NT2/D1 (cell line): ENCODE measurements at regions not wholly inside any gene's neighbourhood (a gene's known extent, or its start where the extent isn't known, plus 50 kb on each side); places are given as distances from the start of the nearest gene placed in this dataset.

Experiments used
- DNase-seq: peaks from one replicate; pipeline ENCODE4 v3.0.0-alpha.2; 2011; ENCODE audit warnings: low read depth, low spot score
- H3K27me3 ChIP-seq: 2 replicates; pipeline ENCODE4 v1.6.0; 2011; ENCODE audit warnings: mild to moderate bottlenecking; ENCODE audit not compliant: insufficient read length, insufficient read depth
- H3K36me3 ChIP-seq: 2 replicates; pipeline ENCODE4 v1.6.1; 2011; ENCODE audit warnings: mild to moderate bottlenecking, low read length, mixed read lengths; ENCODE audit not compliant: insufficient read depth, insufficient read length
- H3K4me1 ChIP-seq: 2 replicates; pipeline ENCODE4 v1.5.1; 2011; ENCODE audit not compliant: insufficient read depth, insufficient read length
- H3K4me3 ChIP-seq: 2 replicates; pipeline ENCODE4 v1.5.1; 2011; ENCODE audit warnings: low read depth; ENCODE audit not compliant: insufficient read length
- H3K9ac ChIP-seq: 2 replicates; pipeline ENCODE4 v1.6.0; 2011; ENCODE audit warnings: low read depth; ENCODE audit not compliant: insufficient read length
- H3K9me3 ChIP-seq: 2 replicates; pipeline ENCODE4 v1.5.1; 2011; ENCODE audit warnings: mild to moderate bottlenecking, low read length; ENCODE audit not compliant: insufficient read depth
- SUZ12 ChIP-seq: IDR thresholded peaks from 2 replicates; pipeline ENCODE4 v1.6.1; 2011; ENCODE audit not compliant: insufficient read length, insufficient read depth; ENCODE audit errors: extremely low read depth
- YY1 ChIP-seq: IDR thresholded peaks from 2 replicates; pipeline ENCODE4 v1.6.1; 2011; ENCODE audit not compliant: insufficient read length, insufficient read depth
- ZNF274 ChIP-seq: IDR thresholded peaks from 2 replicates; pipeline ENCODE4 v1.6.1; 2011; ENCODE audit warnings: mild to moderate bottlenecking, low read depth, low read length

DNA sequence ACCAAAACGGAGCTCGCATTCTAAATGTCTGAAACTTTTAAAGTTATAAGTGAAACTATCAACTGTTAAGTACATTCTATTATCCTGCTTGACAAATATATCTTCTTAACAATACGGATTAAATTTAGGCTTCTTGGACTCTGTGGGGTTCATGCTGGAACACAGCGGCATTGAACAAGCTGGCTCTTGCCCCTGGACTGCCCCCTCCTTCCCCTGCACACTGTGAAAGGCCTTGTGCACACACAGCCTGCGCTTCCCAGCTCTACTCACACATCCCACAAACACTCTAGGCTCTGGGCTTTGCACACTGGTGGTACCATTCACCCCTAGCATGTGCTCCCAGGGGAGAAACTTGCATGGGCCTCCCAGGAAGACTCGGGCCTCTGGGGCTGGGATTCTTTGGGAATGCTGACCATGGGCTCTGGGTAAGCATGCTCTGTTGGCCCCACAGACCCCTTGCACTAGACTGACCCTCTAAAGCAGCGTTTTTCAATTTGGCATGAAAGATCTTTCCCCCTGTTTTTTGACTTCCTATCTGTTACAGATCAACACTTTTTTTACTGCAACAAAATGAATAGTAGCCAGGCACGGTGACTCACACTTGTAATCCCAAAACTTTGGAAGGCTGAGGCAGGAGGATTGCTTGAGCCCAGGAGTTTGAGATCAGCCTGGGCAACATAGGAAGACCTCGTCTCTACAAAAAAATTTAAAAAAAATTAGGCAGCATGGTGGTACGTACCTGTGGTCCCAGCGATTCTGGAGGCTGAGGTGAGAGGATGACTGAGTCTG lies 96.2 kb upstream of the CPM start:
- no peaks in the 10 kb centered on the region for H3K4me1 ChIP-seq
- no peaks in the 10 kb centered on the region for H3K36me3 ChIP-seq
- no peak overlapping the region for H3K9ac ChIP-seq
- H3K27me3 ChIP-seq: no peaks in the 10 kb centered on the region
- no peaks in the 10 kb centered on the region for H3K9me3 ChIP-seq
- DNase-seq: no peak
- TF ChIP-seq SUZ12 (no peak), YY1 (no peak), ZNF274 (no peak)
- H3K4me3 ChIP-seq: no peak overlapping the region

DNA sequence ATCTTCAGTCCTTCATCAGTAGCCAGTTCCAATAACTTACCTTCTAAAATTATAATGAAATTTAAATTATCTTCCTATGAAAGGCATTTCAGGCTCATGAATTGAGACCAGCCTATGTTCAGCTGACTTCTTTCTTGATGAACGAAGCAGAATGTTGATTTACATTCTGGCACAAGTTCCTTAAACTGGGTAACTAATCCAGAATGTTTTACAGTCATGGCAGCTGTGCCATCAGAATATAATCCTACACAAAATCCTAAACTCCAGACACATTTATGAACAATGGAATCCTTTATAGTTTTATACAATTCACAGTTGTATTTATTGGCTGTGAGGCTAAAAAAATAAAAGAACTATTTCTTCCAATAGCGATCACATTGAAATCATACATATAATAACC lies 97.3 kb upstream of the CPM start:
- no peak overlapping the region for H3K9ac ChIP-seq
- no peaks in the 10 kb centered on the region for H3K4me1 ChIP-seq
- H3K4me3 ChIP-seq: no peak overlapping the region
- no peak for TF ChIP-seq ZNF274
- TF ChIP-seq SUZ12: no peak
- no peak for TF ChIP-seq YY1
- no peaks in the 10 kb centered on the region for H3K9me3 ChIP-seq
- H3K27me3 ChIP-seq: no peaks in the 10 kb centered on the region
- H3K36me3 ChIP-seq: no peaks in the 10 kb centered on the region
- DNase-seq: no peak

DNA sequence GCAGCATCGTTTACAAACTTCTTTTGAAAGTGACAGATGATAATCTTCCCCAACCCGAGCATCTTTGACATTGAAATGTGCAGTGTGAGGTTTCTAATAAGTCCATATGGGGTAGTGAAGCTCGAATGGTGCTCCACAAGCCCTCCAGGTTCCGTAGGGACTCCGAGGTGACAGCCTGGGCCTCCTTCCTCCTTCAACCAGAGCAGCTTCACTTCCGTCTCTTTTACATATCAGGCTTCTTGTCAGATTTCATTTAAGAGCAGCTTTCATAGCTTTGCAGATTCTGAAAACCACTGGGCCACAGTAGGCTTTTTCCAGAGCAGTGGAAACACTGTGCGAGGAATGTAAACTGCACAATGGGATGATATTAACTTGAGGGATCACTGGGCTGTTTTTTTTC lies 103.6 kb upstream of the CPM start:
- DNase-seq: no peak

DNA sequence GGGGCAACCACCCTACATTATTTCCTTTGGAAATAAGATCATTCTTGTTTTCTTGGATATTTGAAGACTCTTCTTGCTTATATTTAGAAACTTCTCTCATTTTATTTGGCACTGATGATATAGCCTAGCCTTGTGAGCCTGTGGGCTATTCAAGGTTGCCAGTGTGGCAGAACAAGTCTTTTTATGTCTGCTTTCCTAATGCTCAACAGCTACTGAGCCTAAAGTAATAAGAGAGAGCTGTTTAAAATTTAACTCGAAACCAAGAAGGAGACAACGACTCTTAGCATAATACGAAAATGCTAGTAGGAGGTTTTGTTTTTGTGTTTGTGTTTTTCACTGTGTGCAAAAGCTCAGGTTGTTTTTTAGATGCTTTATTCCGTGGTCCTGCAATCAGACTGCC lies 104.0 kb upstream of the CPM start:
- Histone ChIP-seq H3K9me3 (no peaks in the 10 kb centered on the region), H3K27me3 (no peaks in the 10 kb centered on the region), H3K4me1 (no peaks in the 10 kb centered on the region), H3K4me3 (no peak overlapping the region), H3K36me3 (no peaks in the 10 kb centered on the region), H3K9ac (no peak overlapping the region)
- TF ChIP-seq ZNF274 (no peak), YY1 (no peak), SUZ12 (no peak)
- no peak for DNase-seq

More for the DNA sequence above, 103.6 kb upstream of the CPM start:
- H3K4me3 ChIP-seq: no peak overlapping the region
- no peak overlapping the region for H3K9ac ChIP-seq
- H3K27me3 ChIP-seq: no peaks in the 10 kb centered on the region
- TF ChIP-seq ZNF274 (no peak), YY1 (no peak), SUZ12 (no peak)
- H3K9me3 ChIP-seq: no peaks in the 10 kb centered on the region
- no peaks in the 10 kb centered on the region for H3K36me3 ChIP-seq
- H3K4me1 ChIP-seq: no peaks in the 10 kb centered on the region

DNA sequence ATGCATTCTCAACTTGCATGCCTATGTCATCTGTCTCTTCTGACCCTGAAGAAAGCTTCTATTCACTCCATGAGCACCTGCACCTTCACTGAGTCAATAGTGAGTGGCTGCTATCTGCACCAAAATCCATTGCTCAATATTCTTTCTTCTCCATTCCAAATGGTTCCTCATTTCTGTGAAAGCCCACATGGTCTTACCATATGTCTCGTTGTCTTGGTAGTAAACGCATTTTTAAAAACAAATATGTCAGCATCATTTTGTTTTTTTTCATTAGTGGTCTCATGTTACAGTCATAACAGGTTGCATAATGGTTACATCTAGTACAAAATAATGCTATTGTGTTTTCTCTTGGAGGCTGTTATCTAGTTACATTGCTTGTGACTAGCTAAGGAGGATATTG lies 106.9 kb upstream of the CPM start:
- no peak for TF ChIP-seq SUZ12
- no peak for TF ChIP-seq YY1
- no peak for TF ChIP-seq ZNF274
- Histone ChIP-seq H3K27me3 (no peaks in the 10 kb centered on the region), H3K9ac (no peak overlapping the region), H3K4me1 (peaks cover 3% of the 10 kb centered on the region), H3K36me3 (no peaks in the 10 kb centered on the region), H3K4me3 (no peak overlapping the region), H3K9me3 (no peaks in the 10 kb centered on the region)
- DNase-seq: no peak

DNA sequence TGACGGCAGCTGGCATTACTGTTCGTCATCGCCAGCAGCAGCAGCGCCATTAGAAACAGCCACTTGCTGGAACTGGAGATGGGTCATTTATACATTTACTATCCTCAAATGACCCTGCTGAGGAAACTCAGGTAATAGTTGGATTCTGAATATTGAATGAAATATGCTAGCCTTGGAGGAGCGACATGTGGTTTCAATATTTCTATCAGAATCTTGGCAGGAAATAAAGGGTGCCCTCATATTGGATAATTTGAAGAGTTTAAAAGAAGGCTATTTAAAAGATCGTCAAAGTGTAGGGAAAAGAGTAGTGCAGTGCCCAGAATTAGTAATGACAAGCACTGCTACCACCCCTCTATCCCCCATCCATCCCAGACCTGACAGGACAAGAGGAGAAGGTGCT lies 109.6 kb upstream of the CPM start:
- no peak overlapping the region for H3K4me3 ChIP-seq
- no peak overlapping the region for H3K9ac ChIP-seq
- peaks cover 10% of the 10 kb centered on the region for H3K4me1 ChIP-seq
- no peak for DNase-seq
- TF ChIP-seq YY1 (no peak), ZNF274 (no peak), SUZ12 (no peak)
- H3K27me3 ChIP-seq: no peaks in the 10 kb centered on the region
- H3K36me3 ChIP-seq: no peaks in the 10 kb centered on the region
- no peaks in the 10 kb centered on the region for H3K9me3 ChIP-seq

DNA sequence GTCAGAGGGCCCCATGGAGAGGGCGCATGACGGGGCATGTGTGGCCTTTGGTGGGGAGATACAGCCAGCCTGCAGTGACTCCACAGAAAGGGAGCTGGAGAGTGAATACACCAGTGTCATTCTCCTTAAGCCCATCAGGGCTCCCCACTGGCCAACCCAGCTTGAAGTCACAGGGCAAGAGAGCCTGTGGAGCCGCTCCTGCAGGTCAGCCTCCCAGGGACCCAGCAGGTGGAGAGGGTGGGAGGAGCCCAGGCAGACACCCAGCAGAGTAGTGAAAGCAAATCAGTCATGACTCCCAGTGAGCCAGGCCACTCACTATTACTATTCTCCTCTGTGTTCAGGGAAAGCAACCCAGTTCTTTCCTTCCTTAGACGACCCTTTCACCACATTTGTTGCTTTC lies 110.0 kb upstream of the CPM start:
- no peak for TF ChIP-seq YY1
- TF ChIP-seq SUZ12: no peak
- TF ChIP-seq ZNF274: no peak
- H3K4me3 ChIP-seq: no peak overlapping the region
- H3K36me3 ChIP-seq: no peaks in the 10 kb centered on the region
- H3K9ac ChIP-seq: no peak overlapping the region
- H3K9me3 ChIP-seq: no peaks in the 10 kb centered on the region
- H3K4me1 ChIP-seq: peaks cover 10% of the 10 kb centered on the region
- no peaks in the 10 kb centered on the region for H3K27me3 ChIP-seq
- DNase-seq: no peak

DNA sequence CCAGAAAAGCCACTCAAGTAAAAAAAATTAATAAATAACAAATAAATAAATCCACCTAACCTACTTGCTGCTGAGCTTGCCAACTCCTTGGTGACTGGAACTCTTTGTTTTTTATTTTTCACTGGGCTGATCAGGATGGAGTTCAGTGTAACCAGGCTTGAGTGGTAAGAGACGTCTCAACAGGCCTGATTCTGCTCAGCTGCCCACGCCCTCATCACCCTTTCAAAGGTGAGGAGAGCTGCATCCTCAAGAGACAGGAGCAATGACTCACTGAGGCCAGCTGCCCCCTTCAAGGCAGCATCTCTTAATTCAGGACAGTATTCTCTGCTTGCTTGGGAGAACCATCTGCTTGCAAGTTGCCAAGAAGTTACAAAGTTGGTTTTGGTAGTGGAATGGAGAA lies 111.9 kb upstream of the CPM start:
- no peaks in the 10 kb centered on the region for H3K27me3 ChIP-seq
- no peak overlapping the region for H3K4me3 ChIP-seq
- DNase-seq: no peak
- no peak for TF ChIP-seq YY1
- TF ChIP-seq ZNF274: no peak
- no peak for TF ChIP-seq SUZ12
- H3K4me1 ChIP-seq: peaks cover 10% of the 10 kb centered on the region
- no peaks in the 10 kb centered on the region for H3K36me3 ChIP-seq
- H3K9ac ChIP-seq: no peak overlapping the region
- H3K9me3 ChIP-seq: no peaks in the 10 kb centered on the region
